GM06990 (cell line): ENCODE measurements at regions not wholly inside any gene's neighbourhood (a gene's known extent, or its start where the extent isn't known, plus 50 kb on each side); places are given as distances from the start of the nearest gene placed in this dataset.

ENCODE experiments used
- DNase-seq: peaks from one replicate; pipeline ENCODE4 v3.0.0-alpha.2; 2011; ENCODE audit not compliant: insufficient read length; ENCODE audit errors: extremely low read depth
- H3K27me3 ChIP-seq: replicated peaks from 2 replicates; pipeline ENCODE4 v1.6.0; 2011; ENCODE audit warnings: low read length; ENCODE audit not compliant: control insufficient read depth, insufficient read depth
- H3K36me3 ChIP-seq: 2 replicates; pipeline ENCODE4 v1.5.1; 2011; ENCODE audit warnings: low read length; ENCODE audit not compliant: control insufficient read depth, insufficient read depth
- H3K4me3 ChIP-seq: replicated peaks from 2 replicates; pipeline ENCODE4 v1.5.1; 2011; ENCODE audit warnings: low read depth, mild to moderate bottlenecking, control low read depth, low read length
- CTCF ChIP-seq: IDR thresholded peaks from 2 replicates; pipeline ENCODE4 v1.5.1; 2011; ENCODE audit warnings: low read length, control low read depth, mild to moderate bottlenecking, inconsistent platforms; ENCODE audit not compliant: insufficient read depth, poor library complexity, severe bottlenecking

DNA sequence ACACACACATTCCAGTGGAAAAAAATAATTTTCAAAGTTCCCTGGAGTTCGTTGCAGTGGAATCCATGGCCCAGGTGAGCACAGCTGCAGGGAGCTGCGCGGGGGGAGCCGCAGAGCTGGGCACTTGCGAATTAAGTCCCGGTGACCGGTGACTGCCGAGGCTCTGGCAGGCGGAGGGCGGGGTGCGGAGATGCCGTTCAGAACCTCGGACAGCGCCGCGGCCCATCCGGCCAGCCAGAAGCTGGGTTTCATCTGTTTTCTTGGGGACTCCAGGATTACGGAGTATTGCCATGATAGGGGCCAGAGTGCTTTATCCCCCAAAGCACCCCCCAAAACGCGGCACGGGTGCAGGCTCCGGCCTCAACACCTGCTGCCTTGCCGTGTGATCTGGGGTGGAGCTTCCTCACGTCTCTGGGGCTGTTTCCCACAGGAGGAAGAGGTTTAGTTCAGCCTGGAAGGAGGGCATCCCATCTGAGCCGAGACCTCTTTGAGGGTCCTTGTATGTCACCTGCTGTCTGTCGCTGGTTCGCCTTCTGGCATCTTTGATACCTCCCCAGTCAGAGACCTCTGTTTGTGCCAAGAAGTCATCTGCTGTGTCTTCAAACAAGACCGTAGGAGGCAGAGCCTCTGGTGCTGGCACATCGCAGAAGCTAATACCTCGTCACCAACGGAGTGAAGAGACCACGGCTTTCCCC, 99.4 kb downstream of the YTHDF1 start:
- no peaks in the 10 kb centered on the region; the same call in 1 of the 2 replicates for H3K27me3 ChIP-seq
- H3K36me3 ChIP-seq, result no peaks in the 10 kb centered on the region
- H3K4me3 ChIP-seq, result no peak overlapping the region
- TF ChIP-seq CTCF, result no peak
- DNase-seq, result no peak

DNA sequence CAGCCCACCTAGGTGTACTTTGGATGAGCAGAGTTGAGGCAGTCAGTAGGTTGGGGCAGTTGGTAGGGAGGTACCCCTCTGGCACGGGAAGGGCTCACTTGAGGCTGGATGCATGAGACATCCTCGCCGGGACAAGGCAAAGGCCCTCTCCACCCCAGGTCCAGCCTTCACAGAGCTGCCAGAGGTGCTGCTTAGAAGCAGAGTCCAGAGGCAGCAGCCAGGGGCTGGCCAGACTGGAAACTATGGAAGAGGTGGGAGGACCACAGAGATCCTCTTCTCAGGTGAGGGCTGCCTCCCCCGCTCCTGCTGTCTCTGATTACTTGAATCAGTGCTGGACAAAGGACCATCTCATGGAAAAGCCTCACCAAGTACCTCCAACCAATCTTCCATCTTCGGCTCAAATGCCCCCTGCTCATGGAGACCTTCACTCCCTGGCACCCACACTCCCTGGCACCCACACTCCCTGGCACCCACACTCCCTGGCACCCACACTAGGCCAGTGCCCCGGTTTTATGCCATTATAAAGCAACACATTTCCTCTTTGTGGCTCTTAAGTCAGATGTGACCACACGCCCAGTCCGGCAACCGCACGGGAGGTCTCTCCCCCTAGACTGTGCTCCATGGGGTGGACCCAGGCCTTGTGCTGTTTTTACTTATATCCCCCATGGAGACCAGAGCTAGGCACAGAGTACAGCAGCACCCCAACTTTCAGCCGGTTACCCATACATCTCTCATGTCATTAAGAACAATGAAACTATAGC, 100.1 kb downstream of the YTHDF1 start:
- no peaks in the 10 kb centered on the region; the same call in 1 of the 2 replicates for H3K27me3 ChIP-seq
- no peak for DNase-seq

DNA sequence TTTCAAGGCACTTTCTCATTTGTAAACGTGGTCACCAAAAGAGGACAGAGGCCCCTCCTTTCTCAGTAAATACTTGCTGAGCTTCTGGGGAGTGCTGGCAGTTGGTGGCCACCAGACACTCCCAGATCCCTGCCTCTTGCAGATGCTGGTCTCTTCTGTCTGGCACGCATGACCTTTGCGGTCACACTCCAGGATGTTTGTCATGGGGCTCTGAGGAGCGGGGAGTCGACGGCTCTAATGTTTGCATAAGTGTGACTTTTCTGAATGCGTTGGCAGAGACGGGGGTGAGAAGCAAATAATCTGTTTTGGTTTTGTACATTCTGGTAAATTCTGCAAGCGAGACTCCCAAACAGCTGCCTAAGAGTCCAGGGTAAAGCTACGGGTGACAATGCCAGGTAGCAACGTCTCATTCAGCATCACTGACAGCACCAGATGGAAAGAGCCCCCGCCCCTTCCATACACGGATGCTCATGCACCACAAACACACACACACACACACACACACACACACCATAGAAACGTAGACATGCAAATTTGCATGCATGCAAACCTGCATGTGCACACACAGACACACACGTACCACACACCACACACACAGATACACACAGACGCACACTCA, 101.1 kb downstream of the YTHDF1 start:
- H3K27me3 ChIP-seq, result no peaks in the 10 kb centered on the region; the same call in 1 of the 2 replicates

More for the DNA sequence above, 100.1 kb downstream of the YTHDF1 start:
- TF ChIP-seq CTCF, result no peak
- no peaks in the 10 kb centered on the region for H3K36me3 ChIP-seq
- H3K4me3 ChIP-seq, result no peak overlapping the region

DNA sequence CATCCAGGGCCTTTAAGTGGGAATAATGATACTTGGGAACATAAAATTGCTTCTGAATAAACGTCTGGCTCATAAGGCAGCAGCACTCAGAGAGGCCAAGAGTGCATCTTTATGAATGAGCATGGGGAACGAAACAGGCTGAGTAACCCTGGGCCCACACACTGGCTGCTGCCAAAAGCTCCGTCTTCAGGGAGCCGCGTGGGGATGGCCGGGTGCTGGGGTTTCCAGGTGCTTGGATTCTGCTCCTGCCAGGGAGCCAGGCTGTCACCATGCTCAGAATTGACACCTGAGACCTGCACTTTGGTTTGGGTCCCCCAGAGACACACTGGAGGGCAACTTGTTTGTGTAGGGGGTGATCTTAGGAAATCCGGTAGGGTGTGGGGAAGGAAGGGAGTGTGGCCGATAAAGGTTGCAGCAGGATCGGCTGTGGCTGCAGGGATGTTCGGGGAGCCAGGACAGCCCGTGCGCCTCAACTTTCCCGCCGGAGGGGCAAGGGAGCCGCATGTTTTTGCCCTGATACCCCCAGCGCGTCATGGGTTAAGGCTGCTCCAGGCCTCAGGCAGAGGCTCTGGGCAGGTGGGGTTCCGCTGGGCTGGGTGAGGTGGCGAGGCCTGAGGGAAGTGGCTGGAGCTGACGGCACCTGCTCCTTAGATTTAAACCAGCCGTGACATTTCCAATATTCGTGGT, 101.8 kb downstream of the YTHDF1 start:
- no peaks in the 10 kb centered on the region for H3K36me3 ChIP-seq
- H3K27me3 ChIP-seq, result no peaks in the 10 kb centered on the region; the same call in 1 of the 2 replicates
- no peak for DNase-seq
- TF ChIP-seq CTCF, result no peak
- no peak overlapping the region for H3K4me3 ChIP-seq

More for the DNA sequence above, 101.1 kb downstream of the YTHDF1 start:
- Histone ChIP-seq H3K36me3 (no peaks in the 10 kb centered on the region), H3K4me3 (no peak overlapping the region)
- no peak for DNase-seq
- TF ChIP-seq CTCF, result no peak

- no peaks in the 10 kb centered on the region for H3K36me3 ChIP-seq
- no peak overlapping the region for H3K4me3 ChIP-seq
- TF ChIP-seq CTCF, result no peak
- no peaks in the 10 kb centered on the region; the same call in 1 of the 2 replicates for H3K27me3 ChIP-seq
- DNase-seq, result no peak
Measured at GRCh38 chr20:63112491-63113219, 103.3 kb downstream of the YTHDF1 start.
